Fibroblast of skin of back (primary cell): ENCODE measurements at regions not wholly inside any gene's neighbourhood (a gene's known extent, or its start where the extent isn't known, plus 50 kb on each side); places are given as distances from the start of the nearest gene placed in this dataset.

ENCODE experiments used
- DNase-seq: peaks from one replicate; pipeline ENCODE4 v3.0.0-alpha.2; 2013

DNA sequence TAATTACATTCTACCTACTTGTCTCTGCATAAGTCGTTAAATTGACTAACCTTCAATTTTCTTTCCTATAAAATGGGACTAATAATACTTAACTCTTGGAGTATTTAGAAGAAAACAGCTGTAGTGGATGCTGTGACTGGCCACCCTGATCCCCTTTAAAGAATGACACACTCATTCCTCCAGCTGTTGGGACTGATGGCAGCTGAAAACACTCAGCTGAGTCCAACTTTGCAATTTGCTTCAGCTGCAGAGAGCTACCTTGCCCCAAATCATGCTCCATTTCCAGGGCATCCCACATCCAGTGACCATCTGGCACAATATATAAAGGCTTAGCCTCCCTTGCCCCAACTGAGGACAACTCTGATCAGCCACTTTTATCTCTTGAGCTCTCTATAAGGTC is 89.1 kb downstream of the MID1IP1 start:
- DNase-seq = no peak

DNA sequence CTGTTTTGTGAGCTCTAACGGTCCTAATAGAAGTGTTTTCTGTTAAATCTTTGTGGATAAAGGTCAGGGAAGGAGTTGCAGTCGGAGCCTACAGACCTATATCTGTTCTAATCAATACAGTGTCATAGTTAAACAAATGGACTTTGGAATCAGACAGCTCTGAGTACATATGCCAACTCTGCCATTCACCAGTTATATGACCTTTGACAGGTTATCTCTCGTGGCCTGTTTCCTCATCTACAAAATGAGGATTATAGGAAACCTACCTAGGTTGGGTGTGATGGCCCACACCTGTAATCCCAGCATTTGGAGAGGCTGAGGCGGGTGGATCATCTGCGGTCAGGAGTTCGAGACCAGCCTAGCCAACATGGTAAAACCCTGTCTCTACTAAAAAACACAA is 89.7 kb downstream of the MID1IP1 start:
- DNase-seq = no peak

DNA sequence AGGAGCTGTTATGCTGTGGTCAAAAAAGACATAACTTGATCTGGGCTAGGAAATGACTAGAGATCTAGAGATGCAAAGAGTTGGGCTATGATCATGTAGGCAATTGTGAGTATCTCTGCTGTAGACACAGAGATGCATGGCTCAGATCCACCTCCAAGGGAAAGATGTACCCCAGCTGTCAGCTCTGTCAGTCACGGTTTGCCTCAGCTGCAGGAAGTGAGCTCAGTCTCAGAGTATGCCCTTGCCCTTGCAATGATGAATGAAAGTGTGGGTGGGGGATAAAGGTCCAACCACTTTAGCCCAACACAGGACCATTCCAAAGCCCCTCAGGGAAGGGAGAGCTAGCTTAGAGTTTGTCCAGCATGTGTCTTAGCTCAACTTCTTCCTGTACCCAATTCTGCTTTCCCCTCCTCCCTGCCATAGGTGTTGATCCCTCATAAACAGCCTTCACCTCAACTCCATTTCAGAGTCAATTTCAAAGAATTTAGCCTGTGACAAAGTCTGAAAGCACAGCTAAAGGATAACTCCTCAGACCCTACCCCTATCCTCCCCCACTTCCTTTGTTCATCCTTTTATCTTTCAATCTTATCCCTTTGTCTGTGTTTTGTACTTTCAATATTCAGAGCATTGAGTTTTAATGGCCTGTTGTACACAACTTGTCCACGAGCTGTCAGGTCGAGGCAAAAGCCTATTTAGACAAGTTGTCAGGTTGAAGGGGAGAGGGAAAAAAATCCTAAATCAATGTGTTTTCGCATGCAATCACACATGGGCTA is 90.6 kb downstream of the MID1IP1 start:
- DNase-seq = peak; percentile 33

DNA sequence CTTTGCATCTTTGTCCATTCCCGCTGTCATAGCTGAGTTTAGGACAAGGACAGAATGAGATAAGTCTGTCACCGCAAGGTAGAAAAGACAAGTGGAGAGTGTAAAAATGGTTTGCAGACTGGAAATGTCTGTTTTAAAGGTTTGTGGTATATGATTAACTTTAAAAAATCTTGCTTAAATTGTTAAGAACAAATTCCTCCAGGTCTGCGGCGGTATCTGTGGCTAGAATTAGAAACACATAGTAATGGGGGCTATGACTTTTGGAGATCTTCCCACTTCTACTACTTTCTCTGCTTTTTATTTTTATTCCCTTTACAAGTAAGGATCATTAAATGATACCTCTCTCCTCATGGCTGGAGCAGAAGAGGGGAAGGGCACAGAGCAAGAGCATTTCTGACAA is 92.2 kb downstream of the MID1IP1 start:
- DNase-seq = peak; percentile 13

DNA sequence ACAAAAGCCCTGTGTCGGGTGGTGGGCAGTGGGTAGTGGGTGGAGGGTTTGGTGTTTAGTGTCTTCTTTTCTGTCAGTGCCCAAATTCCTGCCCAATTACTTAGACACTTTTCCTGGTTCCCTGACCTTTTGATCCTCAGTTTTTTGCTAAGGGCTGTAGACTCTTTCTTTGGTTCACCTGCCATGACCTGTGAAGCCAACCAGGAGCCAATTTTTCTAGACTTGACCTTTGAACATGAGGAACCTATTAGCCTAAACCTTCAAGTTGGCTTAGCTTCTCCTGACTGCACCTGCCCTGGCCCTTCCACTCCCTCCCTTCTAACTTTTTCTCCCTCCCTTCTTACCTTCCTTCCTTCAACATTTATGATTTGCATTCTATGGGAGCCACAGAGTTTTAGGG is 94.5 kb downstream of the MID1IP1 start:
- DNase-seq = no peak

DNA sequence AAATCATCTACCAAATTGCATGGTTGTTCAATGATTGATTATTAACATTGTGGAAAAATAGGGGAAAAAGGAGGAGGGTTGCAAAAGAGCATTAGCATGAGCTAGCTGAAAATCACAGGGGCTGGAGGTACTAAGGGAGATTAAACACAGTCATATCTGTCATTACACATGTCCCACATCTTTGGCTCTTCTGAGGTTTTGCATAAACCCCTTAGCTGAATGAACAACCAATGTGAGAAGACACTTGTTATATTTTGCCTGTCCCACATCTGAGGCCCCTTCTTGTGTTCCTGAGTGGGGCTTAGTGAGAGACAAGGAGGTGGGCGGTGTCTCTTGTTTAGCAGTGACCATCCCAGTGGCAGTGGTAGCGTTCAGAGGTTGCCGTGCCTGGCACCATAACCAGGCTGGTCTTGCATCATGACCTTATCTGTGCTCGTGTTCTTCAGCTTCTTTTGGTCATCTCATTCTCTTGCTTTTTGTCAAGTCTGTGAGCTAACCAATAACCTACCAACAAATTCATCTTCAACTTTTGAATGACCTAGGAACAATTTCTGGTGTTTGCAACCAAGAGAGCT is 95.6 kb downstream of the MID1IP1 start:
- no peak for DNase-seq

DNA sequence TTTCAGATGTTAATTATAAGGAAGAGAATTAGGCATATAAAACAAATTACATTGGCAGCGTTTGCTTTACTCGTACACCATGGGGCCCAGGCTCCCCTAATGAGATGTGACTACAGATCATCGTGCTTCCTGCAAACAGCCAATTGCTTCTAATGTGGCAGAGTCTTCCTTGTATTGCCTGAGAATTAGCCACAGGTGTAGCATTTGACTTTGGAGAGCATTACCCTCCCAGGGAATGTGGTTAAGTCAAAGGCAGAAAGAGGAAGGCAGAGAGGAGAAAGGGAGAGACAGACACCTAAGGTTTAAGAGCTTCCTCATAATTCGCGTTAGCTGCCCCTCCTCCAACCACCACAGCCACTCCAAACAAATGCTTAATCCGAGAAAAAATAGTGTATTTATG is 97.0 kb downstream of the MID1IP1 start:
- no peak for DNase-seq

DNA sequence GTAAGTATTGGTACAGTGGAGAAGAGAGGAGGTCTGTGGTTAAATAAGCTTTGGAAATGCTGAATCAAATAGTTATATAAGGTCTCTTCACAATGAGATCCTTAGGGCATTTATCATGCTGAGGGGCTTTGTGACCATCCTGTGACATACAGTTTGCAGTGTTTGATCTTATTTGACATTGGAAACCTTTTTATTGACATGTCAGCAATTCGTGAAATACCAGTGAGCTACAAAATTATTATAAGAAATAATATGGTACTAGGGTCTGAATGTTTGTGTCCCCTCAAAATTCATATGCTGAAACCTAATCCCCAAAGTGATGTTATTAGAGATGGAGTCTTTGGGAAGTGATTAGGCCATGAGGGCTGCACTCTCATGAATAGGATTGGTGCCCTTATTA is 98.4 kb downstream of the MID1IP1 start:
- DNase-seq = no peak

DNA sequence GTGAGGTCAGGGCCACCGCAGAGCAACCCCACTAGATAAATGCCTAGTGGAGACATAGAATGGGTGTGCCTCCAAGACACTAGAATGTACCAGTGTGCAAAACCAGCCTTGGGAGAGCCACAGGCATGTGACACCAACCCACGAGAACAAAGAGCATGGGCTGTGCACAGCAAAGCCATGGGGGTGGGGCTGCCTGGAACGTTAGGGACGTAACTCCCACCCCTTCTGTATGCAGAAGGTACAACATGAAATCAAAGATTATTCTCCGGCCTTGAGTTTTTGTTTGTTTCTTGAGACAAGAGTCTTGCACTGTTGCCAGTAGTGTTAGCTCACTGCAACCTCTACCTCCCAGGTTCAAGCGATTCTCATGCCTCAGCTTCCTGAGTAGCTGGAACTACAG is 99.5 kb downstream of the MID1IP1 start:
- no peak for DNase-seq

DNA sequence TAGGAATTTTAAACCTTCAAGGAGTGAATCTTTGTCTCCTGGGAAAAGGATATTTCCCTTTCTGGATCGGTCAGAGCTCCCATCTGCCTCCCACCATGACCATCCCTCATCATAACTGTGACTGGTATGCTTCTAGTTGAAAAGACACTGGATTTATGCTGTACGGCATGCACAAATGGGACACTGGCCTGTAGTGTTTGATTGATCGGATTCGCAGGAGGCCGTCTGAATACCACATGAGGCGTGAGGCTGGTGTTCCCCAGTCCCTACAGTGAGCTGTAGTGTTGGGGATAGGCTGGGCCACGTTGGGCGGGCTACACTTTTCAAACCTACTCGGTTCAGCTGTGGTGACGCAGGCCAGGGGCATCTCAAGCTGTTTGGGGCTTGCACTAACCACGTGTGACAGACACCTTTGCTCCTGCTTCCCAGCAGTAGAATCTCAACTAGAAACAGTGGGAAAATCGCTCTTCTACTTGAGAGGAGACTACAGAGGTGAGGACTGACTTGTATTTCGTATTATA is 101.8 kb downstream of the MID1IP1 start:
- no peak for DNase-seq

DNA sequence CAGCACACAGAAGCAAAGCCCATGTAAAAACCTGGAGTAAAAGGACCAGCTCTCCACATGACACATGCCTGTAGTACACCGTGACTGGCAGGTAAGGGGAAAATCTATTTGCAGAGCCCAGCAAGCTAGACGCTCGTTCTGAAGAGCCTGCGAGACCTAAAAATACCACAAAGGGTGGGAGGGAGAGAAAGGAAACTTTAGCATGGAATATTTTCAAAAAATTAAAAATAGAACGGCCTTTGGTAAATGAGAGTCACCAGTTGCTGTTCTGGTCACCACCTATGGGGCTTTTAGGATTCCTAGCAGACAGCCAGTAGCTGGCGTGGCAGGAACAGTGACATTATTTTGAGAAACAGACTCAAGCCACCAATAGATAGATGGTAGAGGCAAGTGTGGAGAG is 115.5 kb downstream of the MID1IP1 start:
- DNase-seq = no peak

DNA sequence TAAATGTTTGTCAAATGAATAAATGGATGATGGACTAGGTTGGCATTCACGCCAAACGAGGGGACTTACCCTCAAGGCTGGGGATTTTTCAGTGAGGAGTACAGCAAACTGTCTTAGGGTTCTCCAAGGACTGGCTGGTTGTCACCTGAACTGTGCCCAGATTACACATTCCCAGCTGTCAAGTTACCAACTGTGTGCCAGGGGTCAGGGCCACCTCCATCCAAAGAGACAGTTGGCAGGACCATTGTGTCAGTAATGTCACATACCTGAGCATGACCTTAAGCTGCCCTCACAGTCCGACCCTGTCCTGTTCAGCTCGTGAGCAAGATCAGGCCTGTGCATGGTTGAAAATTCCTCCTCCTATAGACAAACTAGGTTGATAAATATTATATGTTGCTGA is 116.7 kb downstream of the MID1IP1 start:
- no peak for DNase-seq

DNA sequence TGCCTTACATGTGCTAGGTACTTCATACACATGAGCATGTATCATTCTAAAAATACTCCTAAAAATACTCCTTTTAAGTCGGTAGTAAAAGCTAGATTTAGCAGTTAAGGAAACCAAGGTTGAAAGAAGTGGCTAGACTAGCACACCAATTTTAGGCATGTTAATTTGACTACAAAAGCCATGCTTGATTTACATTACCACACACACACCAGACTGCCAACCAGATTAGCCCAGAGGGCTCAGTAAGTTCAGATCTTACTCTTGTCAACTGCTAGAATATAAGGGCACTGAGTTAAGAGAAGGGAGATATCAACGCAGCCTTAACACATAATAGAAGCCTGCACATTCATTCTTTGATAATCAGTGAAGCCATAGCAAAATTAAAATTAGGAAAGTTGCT is 117.9 kb downstream of the MID1IP1 start:
- DNase-seq = no peak

DNA sequence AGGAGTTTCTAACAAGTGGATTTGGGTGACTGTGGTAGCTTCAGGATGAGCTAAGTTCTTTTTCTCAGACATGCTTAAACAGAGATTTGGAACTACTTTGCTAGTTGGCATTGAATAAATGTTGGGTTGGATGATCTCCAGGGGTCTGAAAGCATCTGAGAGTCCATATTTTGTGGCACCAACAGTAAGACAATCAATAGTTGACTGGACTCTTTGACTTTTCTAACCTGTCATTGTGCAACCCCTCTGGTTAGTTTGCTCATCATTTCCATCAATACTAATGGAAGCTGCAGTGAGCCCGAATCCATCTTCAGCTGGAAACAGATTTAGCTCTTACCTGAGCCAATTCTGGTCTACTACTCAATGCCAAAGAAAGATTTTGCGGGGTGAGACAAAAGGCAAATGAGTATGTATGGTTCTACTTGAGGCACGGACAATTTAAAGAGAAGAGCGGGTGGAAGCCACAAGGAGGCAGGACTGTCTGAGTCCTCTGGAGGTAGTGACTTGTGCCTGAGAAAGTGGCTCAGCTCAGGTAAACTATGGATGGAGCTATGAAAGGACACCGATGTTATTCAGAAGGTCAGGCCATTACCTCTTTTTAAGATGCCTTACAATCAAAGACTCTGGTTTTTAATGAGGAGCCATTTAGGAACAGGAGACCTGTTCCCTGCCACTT is 118.7 kb downstream of the MID1IP1 start:
- DNase-seq = no peak

DNA sequence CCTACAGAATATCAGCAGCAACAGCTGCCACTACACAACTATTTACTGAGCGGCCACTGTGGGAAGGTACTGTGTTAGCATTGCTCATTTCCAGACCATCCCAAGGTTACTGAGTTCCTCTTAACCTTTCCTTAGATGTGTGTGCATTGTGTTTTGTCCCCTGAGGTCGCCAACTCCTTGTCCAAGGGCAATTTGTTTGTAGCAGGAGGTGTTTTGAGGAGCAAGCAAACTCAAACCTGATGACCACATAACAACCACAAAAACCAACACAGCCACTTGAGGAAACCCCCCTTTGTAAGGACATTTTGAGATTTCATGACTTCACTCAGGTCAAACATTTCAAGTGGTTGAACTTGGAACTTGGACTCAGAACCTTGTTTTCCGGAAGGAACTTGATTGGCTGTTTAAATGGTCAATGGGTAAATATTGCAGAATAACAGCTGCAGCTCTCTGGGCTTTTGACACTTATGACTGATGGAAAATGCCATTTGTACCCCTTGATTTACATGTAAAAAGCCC is 122.3 kb downstream of the MID1IP1 start:
- no peak for DNase-seq

DNA sequence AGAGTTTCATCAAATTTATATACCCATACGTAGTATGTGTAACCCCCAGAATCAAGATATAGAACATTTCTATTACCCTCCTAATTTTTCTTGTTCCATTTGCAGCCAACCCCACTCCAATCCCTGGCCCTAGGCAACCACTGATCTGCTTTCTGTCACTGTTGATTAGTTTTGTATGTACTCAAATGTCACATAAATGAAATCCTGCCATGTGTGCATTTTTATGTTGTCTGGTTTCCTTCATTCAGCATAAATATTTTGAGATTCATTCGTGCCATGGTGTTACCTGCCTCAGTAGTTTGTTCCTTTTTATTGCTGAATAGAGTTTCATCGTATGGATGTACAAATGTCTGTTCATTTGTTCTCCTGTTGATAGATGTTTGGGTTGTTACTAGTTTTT is 126.3 kb downstream of the MID1IP1 start:
- no peak for DNase-seq

DNA sequence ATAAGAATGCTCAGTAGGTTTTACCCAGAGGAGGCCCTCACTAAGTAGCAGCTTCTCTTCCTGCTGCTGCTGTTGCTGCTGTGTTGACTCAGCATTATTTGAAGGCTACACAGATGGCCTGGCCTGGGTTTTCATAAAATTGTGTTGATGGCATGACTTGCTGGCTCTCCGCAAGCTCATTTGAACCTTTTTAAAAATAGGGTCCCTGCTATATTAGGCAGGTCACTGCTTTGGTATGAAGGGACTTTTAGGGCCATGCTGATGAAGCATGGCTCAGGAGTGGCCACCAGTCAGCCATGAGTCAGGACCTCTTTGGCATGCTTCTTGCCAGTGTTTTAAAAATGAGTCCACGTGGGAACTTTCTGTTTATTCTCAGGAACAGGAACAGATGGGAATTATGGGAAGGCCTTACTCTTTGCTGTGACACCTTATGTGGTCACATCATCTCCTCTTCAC is 128.7 kb downstream of the MID1IP1 start:
- peak; percentile 72 for DNase-seq

DNA sequence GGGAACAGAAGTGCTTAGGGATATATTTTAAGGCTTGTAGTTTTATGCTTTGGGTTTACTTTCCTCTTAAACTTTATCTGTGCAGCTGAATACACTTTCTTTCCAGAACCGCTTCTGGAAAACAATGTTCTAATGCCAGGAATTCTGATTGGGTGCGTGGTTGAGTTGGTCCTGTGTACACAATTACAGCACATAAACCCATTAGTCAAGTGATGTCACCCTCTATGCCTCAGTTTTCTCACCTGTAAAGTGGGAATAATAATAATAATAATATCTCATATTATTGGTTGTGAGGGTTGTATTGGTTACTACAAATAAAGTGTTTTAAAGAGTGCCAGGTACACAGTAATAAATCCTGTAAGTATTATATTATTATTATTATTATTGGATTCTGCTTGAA is 129.2 kb downstream of the MID1IP1 start:
- DNase-seq = no peak

DNA sequence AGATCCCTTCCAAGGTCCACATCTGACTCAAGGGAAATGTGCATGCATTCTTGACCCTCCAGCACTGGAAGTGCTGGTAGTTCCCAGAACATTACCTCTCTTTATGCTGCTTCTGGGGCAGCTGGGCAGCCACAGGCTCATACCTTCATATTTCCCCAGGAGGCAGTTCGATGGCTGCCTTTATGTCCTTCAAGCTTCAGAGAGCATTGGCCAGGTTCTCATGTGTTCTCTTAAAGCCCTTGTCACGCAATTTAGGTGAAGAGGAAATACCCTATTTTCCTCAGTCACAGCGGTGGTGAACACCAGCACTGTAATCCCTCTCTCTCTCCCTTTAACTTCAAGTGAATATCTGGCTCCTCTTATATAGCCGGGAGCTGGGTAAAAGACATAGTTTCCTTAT is 134.3 kb downstream of the MID1IP1 start:
- DNase-seq = no peak

DNA sequence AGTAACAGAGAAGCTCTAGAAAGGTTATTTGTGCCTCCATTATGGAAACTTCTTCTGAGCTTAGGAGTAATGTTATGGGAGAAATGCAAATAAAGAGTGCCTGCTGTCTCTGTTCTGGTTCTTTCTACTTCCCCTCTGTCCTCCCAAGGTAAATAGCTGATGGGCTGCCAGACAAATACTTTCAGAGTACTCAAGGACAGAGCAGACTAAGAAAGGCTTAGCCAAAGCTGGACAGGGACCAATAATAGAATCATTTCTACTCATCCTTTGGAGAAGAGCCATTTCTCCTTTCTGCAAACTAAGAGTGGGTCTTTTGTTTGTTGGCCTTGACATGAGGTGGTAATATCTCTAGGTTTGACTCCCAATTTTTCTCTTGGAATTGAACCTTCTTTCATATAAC is 136.1 kb downstream of the MID1IP1 start:
- DNase-seq = no peak

DNA sequence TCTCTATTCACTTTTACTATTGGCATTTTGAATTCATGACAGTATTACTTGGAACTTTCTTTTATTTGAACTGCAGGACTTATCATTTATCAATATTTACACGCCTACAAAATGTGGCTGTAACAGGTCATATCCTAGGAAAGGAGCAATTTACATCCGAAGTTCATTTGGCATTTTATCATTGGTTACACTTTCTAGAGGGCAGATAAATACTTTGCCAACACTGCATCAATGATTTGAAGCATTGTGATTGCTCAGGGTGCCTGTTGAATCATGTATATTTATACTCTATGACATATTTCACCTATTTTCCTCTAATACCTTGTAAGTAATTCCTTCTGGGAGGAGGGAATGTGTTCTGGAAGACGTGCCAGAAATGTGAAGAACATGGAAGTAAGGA is 136.7 kb downstream of the MID1IP1 start:
- DNase-seq = no peak

DNA sequence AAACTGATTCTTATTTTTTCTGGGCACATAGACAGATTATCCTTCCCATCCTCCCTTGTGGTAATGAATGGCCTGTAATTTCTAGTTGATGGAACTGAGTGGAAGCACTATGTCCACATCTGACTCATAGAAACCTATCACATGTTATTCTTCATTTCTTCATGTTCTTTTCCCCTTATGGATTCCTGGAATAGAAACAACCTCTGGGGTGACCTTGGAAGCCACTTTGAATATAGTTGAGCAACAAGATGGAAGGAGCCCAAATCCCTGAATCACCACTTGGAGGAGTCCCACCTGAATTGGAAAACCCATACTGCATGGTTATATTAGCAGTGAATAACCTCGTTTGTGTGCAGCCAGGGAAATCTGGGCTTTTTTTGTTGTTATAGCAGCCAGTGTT is 137.8 kb downstream of the MID1IP1 start:
- no peak for DNase-seq

DNA sequence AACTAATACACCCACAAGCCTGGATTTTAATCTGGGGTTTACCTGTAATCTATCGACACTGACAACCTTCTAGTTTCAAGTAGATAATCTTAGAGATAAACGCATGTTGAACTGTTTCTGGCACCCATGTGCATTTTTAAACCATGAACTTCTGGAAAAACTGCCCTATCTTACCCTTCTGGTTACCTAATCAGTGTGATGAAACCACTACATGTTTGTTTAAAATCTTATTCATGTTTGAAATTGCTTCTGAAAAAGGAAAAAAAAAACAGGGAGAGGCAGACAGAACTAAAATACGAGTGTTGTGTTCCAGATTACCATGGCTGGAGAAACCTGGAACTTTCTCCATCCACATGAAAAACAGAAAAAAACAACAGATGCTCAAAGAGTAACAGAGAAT is 139.3 kb downstream of the MID1IP1 start:
- DNase-seq = no peak

DNA sequence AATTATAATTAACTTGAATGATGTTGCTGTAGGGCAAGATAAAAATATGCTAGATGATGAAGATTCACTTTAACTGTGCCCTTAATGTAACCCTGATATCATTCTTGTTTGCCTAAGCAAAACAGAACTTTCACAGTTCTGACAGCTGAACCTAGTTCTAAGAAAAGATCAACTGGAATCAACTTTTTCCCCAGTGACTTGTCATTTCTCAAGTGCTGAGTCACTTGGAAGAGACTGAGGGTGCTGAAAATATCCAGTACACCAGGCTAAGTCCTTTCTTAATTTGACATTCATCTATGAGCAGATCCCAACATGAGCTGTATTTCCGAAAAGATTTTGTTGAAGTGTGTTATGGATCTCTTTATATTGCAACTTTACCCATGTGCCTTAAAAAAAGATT is 140.4 kb downstream of the MID1IP1 start:
- peak; percentile 17 for DNase-seq
